ENCODE measurements at regions not wholly inside any gene's neighbourhood (a gene's known extent, or its start where the extent isn't known, plus 50 kb on each side); places are given as distances from the start of the nearest gene placed in this dataset.
A peak's percentile ranks its signal among the peaks of the same experiment; 100 is the strongest.

DNA sequence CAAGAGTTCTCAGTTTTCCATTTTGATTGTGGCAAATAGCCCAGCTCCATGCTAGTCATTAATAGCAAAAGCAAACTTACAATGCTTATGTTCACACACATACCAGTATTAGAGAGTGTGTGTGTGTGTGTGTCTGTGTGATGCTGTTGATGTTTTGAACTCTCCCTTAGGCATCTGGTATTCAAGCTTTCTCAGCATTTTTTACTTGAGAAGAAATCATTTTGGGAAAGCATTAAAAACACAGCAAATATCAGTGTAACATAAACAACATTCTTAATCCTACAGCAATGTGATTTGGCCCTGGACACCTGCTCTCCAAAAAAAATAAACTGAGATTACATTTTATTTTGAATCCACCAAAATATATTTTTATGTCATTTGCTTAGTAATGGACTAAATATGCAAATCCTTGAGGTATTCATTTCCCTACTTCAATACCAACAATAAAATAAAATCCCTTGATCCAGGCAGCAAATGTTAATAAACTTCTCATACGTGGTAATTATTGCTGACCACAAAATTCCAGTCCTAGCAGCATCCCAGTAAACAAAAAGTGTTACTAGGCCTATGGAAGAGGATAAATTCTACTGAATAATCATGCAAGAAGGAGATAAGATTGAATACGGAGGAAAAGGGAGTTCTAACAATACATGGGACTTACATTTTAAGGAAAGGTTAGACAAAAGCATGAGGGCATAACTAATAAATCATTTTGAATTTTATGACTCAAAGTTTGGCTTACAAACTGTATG is 249.5 kb upstream of the CLEC14A start (continued):
- no peak for TF ChIP-seq ZNF260 (CRISPR knock-in tag; IDR thresholded peaks at IDR 0.05; ENCODE audit: borderline replicate concordance, low read depth)
- TF ChIP-seq, protein P1, sequence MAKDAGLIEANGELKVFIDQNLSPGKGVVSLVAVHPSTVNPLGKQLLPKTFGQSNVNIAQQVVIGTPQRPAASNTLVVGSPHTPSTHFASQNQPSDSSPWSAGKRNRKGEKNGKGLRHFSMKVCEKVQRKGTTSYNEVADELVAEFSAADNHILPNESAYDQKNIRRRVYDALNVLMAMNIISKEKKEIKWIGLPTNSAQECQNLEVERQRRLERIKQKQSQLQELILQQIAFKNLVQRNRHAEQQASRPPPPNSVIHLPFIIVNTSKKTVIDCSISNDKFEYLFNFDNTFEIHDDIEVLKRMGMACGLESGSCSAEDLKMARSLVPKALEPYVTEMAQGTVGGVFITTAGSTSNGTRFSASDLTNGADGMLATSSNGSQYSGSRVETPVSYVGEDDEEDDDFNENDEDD (CRISPR knock-in tag; IDR thresholded peaks at IDR 0.05; ENCODE audit: borderline replicate concordance), result no peak

- no peak for FAIRE-seq
- CTCF ChIA-PET (ENCODE audit: low intra/inter-chr PET ratio, low total read pairs), result no interaction called here
Measured at GRCh38 chr14:38504175-38504574, 248.3 kb upstream of the CLEC14A start.

More at GRCh38 chr14:38504175-38504574, 248.3 kb upstream of the CLEC14A start:
- no TSS peak for BruUV-seq (replicated peaks)
- POLR2A ChIA-PET, result no interaction called here
- H2AFZ ChIP-seq (ENCODE audit: low read length), result no peak overlapping the region
- H3K27ac ChIP-seq (ENCODE audit: extremely low read length, insufficient read depth, low read length), result no peak overlapping the region
- no peak for DNase-seq (ENCODE audit: low spot score)
- TF ChIP-seq ARNT (IDR thresholded peaks at IDR 0.05) (no peak), MLXIP (CRISPR knock-in tag; IDR thresholded peaks at IDR 0.05; ENCODE audit: borderline replicate concordance) (no peak), ATM (IDR thresholded peaks at IDR 0.05; ENCODE audit: borderline replicate concordance) (no peak), MAFK (conservative IDR thresholded peaks at IDR 0.05 in 1 of 2, IDR thresholded peaks at IDR 0.05 in 1 of 2; ENCODE audit: low read length in 2 of 2) (peak; percentile 13 to 74; a peak in 2 of 4 replicates), MAFF (IDR thresholded peaks at IDR 0.05; ENCODE audit: low read depth, low read length) (peak; percentile 53), CREM (IDR thresholded peaks at IDR 0.05) (no peak), CREM (CRISPR knock-in tag; IDR thresholded peaks at IDR 0.05) (no peak), ZNF556 (CRISPR knock-in tag; IDR thresholded peaks at IDR 0.05; ENCODE audit: borderline replicate concordance) (no peak), WIZ (CRISPR knock-in tag; IDR thresholded peaks at IDR 0.05) (no peak), HNRNPH1 (optimal IDR thresholded peaks at IDR 0.05; ENCODE audit: low read depth, low read length) (no peak), TEF (CRISPR knock-in tag; IDR thresholded peaks at IDR 0.05) (no peak)
- no peaks in the 10 kb centered on the region for H4K20me1 ChIP-seq (ENCODE audit: insufficient read depth, low read length)
- no peaks in the 10 kb centered on the region for H3K4me1 ChIP-seq (ENCODE audit: insufficient read depth, low read length)
- no peak for ATAC-seq
- in situ Hi-C loops (cut with HindIII; ENCODE audit: extremely low pct_ligation_motif_present, low pct_unique_long_range_greater_than_20kb), result no loop called here
- intact Hi-C loops (cut with micrococcal nuclease; ENCODE audit: unreplicated experiment), result no loop called here
- no peaks in the 10 kb centered on the region for H3K36me3 ChIP-seq (replicated peaks in 1 of 2; ENCODE audit: control insufficient read depth in 1 of 2, insufficient read depth in 2 of 2, low read length in 2 of 2)
- no peaks in the 10 kb centered on the region for H3K79me2 ChIP-seq (ENCODE audit: insufficient read depth, low read length)
- H3K4me2 ChIP-seq (ENCODE audit: low read depth, low read length), result no peak overlapping the region
- 0% methylated on average over 1 of the region's 1 CpG for WGBS (ENCODE audit: low lambda C conversion rate)
- H3K9me3 ChIP-seq (ENCODE audit: low read length), result no peaks in the 10 kb centered on the region
- no peaks in the 10 kb centered on the region for H3K27me3 ChIP-seq (ENCODE audit: control insufficient read depth in 1 of 2, insufficient read depth in 2 of 2, low read length in 2 of 2)
- H3K9ac ChIP-seq (ENCODE audit: insufficient read depth, low read depth, low read length), result no peak overlapping the region
- H3K4me3 ChIP-seq (replicated peaks in 1 of 3; ENCODE audit: insufficient read depth in 1 of 3, low read depth in 2 of 3, low read length in 3 of 3), result no peak overlapping the region

All from HepG2 (cell line).